ENCODE measurements at regions not wholly inside any gene's neighbourhood (a gene's known extent, or its start where the extent isn't known, plus 50 kb on each side); places are given as distances from the start of the nearest gene placed in this dataset.

DNA sequence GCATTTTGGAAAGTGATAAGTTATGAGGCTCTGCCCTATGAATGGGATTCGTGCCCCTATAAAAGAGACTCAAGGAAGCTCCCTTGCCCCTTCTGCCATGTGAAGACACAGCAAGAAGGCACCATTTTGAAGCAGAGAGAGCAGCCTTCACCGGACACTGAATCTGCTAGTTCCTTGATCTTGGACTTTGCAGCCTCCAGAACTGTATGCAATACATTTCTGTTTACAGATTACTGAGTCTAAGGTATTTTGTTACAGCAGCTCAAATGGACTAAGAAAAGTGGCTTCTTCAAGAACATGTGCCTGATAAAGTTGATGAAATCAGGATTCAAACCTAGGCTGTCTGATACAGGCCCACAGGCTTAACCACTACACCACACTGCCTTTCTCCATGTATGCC, 131.6 kb upstream of the MAP3K1 start:
- Histone ChIP-seq H3K36me3 (no peaks in the 10 kb centered on the region), H3K4me3 (no peak overlapping the region), H3K4me1 (peaks cover 0 to 30% (median 0%) of the 10 kb centered on the region in 9 donors), H3K27ac (no peak overlapping the region), H3K9me3 (no peaks in the 10 kb centered on the region), H3K27me3 (no peaks in the 10 kb centered on the region)
- ATAC-seq = no peak
- WGBS, 2 donors = 95 to 96% methylated on average over 2 of the region's 2 CpGs
- no peak for DNase-seq
- intact Hi-C loops (cut with DNase I) = no loop called here
- TF ChIP-seq, protein P1, sequence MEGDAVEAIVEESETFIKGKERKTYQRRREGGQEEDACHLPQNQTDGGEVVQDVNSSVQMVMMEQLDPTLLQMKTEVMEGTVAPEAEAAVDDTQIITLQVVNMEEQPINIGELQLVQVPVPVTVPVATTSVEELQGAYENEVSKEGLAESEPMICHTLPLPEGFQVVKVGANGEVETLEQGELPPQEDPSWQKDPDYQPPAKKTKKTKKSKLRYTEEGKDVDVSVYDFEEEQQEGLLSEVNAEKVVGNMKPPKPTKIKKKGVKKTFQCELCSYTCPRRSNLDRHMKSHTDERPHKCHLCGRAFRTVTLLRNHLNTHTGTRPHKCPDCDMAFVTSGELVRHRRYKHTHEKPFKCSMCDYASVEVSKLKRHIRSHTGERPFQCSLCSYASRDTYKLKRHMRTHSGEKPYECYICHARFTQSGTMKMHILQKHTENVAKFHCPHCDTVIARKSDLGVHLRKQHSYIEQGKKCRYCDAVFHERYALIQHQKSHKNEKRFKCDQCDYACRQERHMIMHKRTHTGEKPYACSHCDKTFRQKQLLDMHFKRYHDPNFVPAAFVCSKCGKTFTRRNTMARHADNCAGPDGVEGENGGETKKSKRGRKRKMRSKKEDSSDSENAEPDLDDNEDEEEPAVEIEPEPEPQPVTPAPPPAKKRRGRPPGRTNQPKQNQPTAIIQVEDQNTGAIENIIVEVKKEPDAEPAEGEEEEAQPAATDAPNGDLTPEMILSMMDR (IDR thresholded peaks at IDR 0.05) = no peak

DNA sequence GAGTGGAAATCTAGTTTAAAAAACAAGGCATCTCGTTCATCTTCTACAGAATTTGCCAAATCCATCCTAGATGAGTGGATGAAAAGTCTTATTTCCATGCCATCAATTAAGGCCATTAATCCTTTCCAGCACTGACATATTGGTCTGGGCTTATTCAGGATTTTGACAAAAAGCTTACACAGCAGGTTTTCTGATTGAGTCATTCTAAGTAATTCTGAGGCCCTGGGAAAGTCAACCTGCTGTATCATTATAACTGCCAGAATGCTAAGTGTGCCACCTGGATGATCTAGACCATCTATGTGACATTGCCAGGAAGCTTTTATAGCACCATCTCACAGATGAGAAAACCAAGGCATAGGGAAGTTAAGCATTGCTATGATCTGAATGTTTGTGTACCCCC, 132.1 kb upstream of the MAP3K1 start:
- DNase-seq (no peak), ATAC-seq (no peak)
- Histone ChIP-seq H3K27me3 (no peaks in the 10 kb centered on the region), H3K36me3 (no peaks in the 10 kb centered on the region), H3K27ac (no peak overlapping the region), H3K9me3 (no peaks in the 10 kb centered on the region), H3K4me3 (no peak overlapping the region), H3K4me1 (peaks cover 0 to 32% (median 0%) of the 10 kb centered on the region in 9 donors)
- intact Hi-C loops (cut with DNase I) = no loop called here
- WGBS, 2 donors = 100% methylated on average over 1 of the region's 1 CpG
- TF ChIP-seq, protein P1 (IDR thresholded peaks at IDR 0.05) = no peak

- no peak overlapping the region for H3K27ac ChIP-seq
- no peaks in the 10 kb centered on the region for H3K36me3 ChIP-seq
- TF ChIP-seq, protein P1 (IDR thresholded peaks at IDR 0.05) = no peak
- no peaks in the 10 kb centered on the region for H3K9me3 ChIP-seq
- no peaks in the 10 kb centered on the region for H3K27me3 ChIP-seq
- 83 to 86% methylated on average over 1 of the region's 1 CpG for WGBS, 2 donors
- DNase-seq = no peak
- intact Hi-C loops (cut with DNase I) = no loop called here
- no peak overlapping the region for H3K4me3 ChIP-seq
- ATAC-seq = no peak
- H3K4me1 ChIP-seq = peaks cover 0 to 38% (median 0%) of the 10 kb centered on the region in 9 donors
Measured at GRCh38 chr5:56681346-56681745, 134.0 kb upstream of the MAP3K1 start.

DNA sequence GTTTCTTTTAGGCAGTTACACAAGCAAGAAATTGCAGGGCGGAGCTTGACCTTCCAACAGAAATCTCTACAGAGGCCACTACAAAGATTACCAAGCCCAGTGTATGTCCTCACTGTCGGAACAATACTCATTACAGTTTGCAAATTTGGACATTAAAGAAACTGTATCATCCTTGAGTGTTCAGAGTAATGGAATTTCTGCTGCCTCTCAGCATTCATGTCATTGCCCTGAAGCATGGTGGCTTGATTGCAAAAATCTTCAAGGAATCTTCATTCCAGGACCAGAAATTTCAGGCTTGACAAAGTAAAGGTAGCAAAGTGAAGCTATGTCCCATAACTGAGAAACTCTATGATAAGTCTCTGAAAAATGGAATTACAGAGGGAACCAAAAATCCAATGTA, 134.6 kb upstream of the MAP3K1 start:
- intact Hi-C loops (cut with DNase I) = no loop called here
- TF ChIP-seq, protein P1 (IDR thresholded peaks at IDR 0.05) = no peak

More for the DNA sequence above, 134.6 kb upstream of the MAP3K1 start:
- 95 to 97% methylated on average over 2 of the region's 2 CpGs for WGBS, 2 donors
- H3K36me3 ChIP-seq = no peaks in the 10 kb centered on the region
- peaks cover 0 to 37% (median 0%) of the 10 kb centered on the region in 9 donors for H3K4me1 ChIP-seq
- no peak overlapping the region for H3K27ac ChIP-seq
- H3K27me3 ChIP-seq = no peaks in the 10 kb centered on the region
- H3K4me3 ChIP-seq = no peak overlapping the region
- H3K9me3 ChIP-seq = no peaks in the 10 kb centered on the region
- DNase-seq (no peak), ATAC-seq (no peak)

Measured in heart right ventricle (tissue), 16 donors.